ENCODE measurements at regions not wholly inside any gene's neighbourhood (a gene's known extent, or its start where the extent isn't known, plus 50 kb on each side); places are given as distances from the start of the nearest gene placed in this dataset.

DNA sequence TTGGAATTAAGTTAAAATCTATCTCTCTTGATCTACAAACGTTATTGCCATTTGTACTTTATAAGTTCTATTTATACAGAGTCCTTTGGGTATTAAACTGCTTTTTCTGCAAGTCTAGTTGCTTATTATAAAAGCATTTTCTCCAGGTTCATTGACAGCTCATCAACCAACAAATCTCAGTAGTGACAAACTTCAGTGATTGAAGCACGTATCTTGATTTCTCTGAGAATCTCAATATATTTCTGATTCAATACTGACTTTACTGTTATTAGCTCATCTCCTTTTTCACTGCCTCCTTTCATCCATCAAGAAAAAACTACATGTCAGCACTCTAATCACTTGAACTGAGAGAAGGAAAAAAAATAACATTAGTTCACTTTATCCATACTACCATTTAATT is 630.2 kb downstream of the ARAP2 start:
- no peaks in the 10 kb centered on the region for H3K4me1 Mint-ChIP-seq
- Histone ChIP-seq H4K5ac (ENCODE audit: insufficient read length, low read depth, low read length) (no peak overlapping the region), H3K14ac (ENCODE audit: insufficient read depth, low read length) (no peak overlapping the region), H3K18ac (ENCODE audit: insufficient read length, low read depth, low read length) (no peak overlapping the region), H2BK15ac (ENCODE audit: low read depth, low read length) (no peak overlapping the region), H3K9me3 (ENCODE audit: control insufficient read depth, low read depth, low read length) (no peaks in the 10 kb centered on the region), H3K79me2 (ENCODE audit: insufficient read depth, low read length) (no peaks in the 10 kb centered on the region), H3K27me3 (ENCODE audit: insufficient read depth, low read length) (no peaks in the 10 kb centered on the region), H3K56ac (ENCODE audit: insufficient read length, low read depth, low read length) (no peak overlapping the region), H2BK120ac (ENCODE audit: low read depth, low read length, poor library complexity, severe bottlenecking) (no peak overlapping the region), H3K4me1 (ENCODE audit: insufficient read depth, low read length) (no peaks in the 10 kb centered on the region), H2AFZ (ENCODE audit: low read length) (no peak overlapping the region), H3K4me2 (ENCODE audit: insufficient read depth, insufficient read length, low read length) (no peak overlapping the region), H4K20me1 (ENCODE audit: control insufficient read depth, insufficient read depth, insufficient read length) (no peaks in the 10 kb centered on the region), H3K23me2 (ENCODE audit: insufficient read length, low read depth, low read length, poor library complexity, severe bottlenecking) (no peaks in the 10 kb centered on the region), H3K9ac (ENCODE audit: extremely low read depth, insufficient read length, low read length) (no peak overlapping the region), H3K4ac (ENCODE audit: low read depth, low read length) (no peak overlapping the region), H3T11ph (ENCODE audit: low read length) (no peak overlapping the region), H2BK12ac (ENCODE audit: insufficient read length, low read depth, low read length) (no peak overlapping the region), H3K79me1 (ENCODE audit: insufficient read depth, low read depth, low read length, poor library complexity, severe bottlenecking) (no peaks in the 10 kb centered on the region), H3K27ac (ENCODE audit: insufficient read length, low read depth, low read length) (no peak overlapping the region), H3K23ac (ENCODE audit: insufficient read length, low read depth, low read length) (no peak overlapping the region), H4K8ac (replicated peaks; ENCODE audit: insufficient read length, low read depth, low read length) (no peak overlapping the region), H2AK5ac (ENCODE audit: insufficient read length, low read length) (no peak overlapping the region), H2BK20ac (ENCODE audit: low read depth, low read length, poor library complexity, severe bottlenecking) (no peak overlapping the region), H4K91ac (ENCODE audit: insufficient read length, low read depth, low read length) (no peak overlapping the region), H2BK5ac (ENCODE audit: insufficient read length, low read length) (no peak overlapping the region)
- no peaks in the 10 kb centered on the region for H3K36me3 Mint-ChIP-seq (ENCODE audit: insufficient read depth in 1 of 3, low read depth in 3 of 3)
- DNase-seq, result no peak
- TF ChIP-seq, protein P1, sequence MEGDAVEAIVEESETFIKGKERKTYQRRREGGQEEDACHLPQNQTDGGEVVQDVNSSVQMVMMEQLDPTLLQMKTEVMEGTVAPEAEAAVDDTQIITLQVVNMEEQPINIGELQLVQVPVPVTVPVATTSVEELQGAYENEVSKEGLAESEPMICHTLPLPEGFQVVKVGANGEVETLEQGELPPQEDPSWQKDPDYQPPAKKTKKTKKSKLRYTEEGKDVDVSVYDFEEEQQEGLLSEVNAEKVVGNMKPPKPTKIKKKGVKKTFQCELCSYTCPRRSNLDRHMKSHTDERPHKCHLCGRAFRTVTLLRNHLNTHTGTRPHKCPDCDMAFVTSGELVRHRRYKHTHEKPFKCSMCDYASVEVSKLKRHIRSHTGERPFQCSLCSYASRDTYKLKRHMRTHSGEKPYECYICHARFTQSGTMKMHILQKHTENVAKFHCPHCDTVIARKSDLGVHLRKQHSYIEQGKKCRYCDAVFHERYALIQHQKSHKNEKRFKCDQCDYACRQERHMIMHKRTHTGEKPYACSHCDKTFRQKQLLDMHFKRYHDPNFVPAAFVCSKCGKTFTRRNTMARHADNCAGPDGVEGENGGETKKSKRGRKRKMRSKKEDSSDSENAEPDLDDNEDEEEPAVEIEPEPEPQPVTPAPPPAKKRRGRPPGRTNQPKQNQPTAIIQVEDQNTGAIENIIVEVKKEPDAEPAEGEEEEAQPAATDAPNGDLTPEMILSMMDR (conservative IDR thresholded peaks at IDR 0.05), result no peak
- no peak overlapping the region for H3K27ac Mint-ChIP-seq
- H3K9me3 Mint-ChIP-seq, result no peaks in the 10 kb centered on the region
- no CpG with 5 or more reads among the region's 2 CpGs for WGBS (ENCODE audit: extremely low coverage, insufficient read length, low lambda C conversion rate)
- H3K4me3 Mint-ChIP-seq, result no peak overlapping the region
- H3K27me3 Mint-ChIP-seq (ENCODE audit: low read depth), result no peaks in the 10 kb centered on the region

Measured in H9 (cell line).